ENCODE measurements at regions not wholly inside any gene's neighbourhood (a gene's known extent, or its start where the extent isn't known, plus 50 kb on each side); places are given as distances from the start of the nearest gene placed in this dataset.
"Not testable (repeated sequence)": the region's sequence is repeated elsewhere in the genome, so short reads cannot be mapped to it uniquely, and the experiment has no call there.

GRCh38 chr12:38411946-38412345 is 95.4 kb downstream of the ALG10B start:
- DNase-seq (ENCODE audit: low read depth): no peak
- H3K4me3 ChIP-seq (ENCODE audit: low read depth, low read length): no peak overlapping the region
- no peak for TF ChIP-seq MYC (IDR thresholded peaks at IDR 0.05; ENCODE audit: low read depth, low read length)
- TF ChIP-seq CTCF (IDR thresholded peaks at IDR 0.05; ENCODE audit: low read depth, low read length): no peak
- TF ChIP-seq, protein P1, sequence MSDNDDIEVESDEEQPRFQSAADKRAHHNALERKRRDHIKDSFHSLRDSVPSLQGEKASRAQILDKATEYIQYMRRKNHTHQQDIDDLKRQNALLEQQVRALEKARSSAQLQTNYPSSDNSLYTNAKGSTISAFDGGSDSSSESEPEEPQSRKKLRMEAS (IDR thresholded peaks at IDR 0.05; ENCODE audit: low read depth, low read length): no peak
- no peak for TF ChIP-seq POLR2A (IDR thresholded peaks at IDR 0.05; ENCODE audit: extremely low read depth, insufficient read length)

- DNase-seq (ENCODE audit: low read depth): no peak
- no peak overlapping the region for H3K4me3 ChIP-seq (ENCODE audit: low read depth, low read length)
- TF ChIP-seq MYC (IDR thresholded peaks at IDR 0.05; ENCODE audit: low read depth, low read length) (no peak), CTCF (IDR thresholded peaks at IDR 0.05; ENCODE audit: low read depth, low read length) (no peak), POLR2A (IDR thresholded peaks at IDR 0.05; ENCODE audit: extremely low read depth, insufficient read length) (no peak)
- TF ChIP-seq, protein P1 (IDR thresholded peaks at IDR 0.05; ENCODE audit: low read depth, low read length): no peak
Measured at GRCh38 chr12:38417101-38417500, 100.5 kb downstream of the ALG10B start.

DNA sequence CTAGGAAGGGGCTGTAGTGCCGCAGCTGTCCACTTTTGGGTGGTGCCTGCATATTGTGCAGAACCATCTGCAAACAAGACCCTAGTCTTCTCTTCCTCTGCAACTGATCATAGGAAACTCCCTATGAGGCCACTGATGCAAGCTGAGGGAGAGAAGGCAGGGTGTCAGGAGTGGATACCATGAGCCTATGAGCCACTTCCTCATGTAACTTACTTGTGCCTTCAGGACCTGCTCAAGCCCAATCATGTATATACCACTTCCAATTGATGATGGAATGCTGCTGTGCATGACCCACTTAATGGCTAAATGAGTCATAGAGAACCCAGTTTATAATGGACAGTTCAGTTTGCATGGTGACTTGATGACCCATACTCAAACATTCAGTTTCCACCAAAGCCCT is 107.9 kb downstream of the ALG10B start:
- TF ChIP-seq CTCF (IDR thresholded peaks at IDR 0.05; ENCODE audit: low read depth, low read length) (no peak), POLR2A (IDR thresholded peaks at IDR 0.05; ENCODE audit: extremely low read depth, insufficient read length) (no peak), MYC (IDR thresholded peaks at IDR 0.05; ENCODE audit: low read depth, low read length) (no peak)
- TF ChIP-seq, protein P1 (IDR thresholded peaks at IDR 0.05; ENCODE audit: low read depth, low read length): no peak
- no peak overlapping the region for H3K4me3 ChIP-seq (ENCODE audit: low read depth, low read length)
- DNase-seq (ENCODE audit: low read depth): no peak

DNA sequence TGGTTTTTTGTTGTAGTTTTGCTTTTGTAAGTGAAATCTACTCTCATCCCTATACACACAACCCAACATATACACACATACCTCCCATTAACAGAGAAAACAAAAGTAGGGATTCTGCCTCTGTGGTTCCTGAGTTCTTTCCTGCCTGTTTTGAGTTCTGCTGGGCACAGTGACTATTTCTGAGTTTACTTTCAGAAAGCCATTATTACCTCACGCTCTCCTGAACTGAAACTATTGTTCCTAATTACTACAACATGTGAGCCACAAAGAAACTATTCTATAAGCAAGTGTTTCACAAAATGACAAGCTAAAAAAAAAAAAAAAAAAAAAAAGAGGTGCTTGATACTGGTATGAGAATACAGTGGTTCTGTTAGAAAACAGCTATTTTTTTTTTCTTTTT is 110.9 kb downstream of the ALG10B start:
- no peak overlapping the region for H3K4me3 ChIP-seq (ENCODE audit: low read depth, low read length)
- TF ChIP-seq MYC (IDR thresholded peaks at IDR 0.05; ENCODE audit: low read depth, low read length): no peak
- no peak for DNase-seq (ENCODE audit: low read depth)

GRCh38 chr12:38431921-38432320 is 115.3 kb downstream of the ALG10B start:
- no peak for DNase-seq (ENCODE audit: low read depth)
- TF ChIP-seq CTCF (IDR thresholded peaks at IDR 0.05; ENCODE audit: low read depth, low read length) (no peak), MYC (IDR thresholded peaks at IDR 0.05; ENCODE audit: low read depth, low read length) (no peak), POLR2A (IDR thresholded peaks at IDR 0.05; ENCODE audit: extremely low read depth, insufficient read length) (no peak)
- TF ChIP-seq, protein P1 (IDR thresholded peaks at IDR 0.05; ENCODE audit: low read depth, low read length): no peak
- no peak overlapping the region for H3K4me3 ChIP-seq (ENCODE audit: low read depth, low read length)

DNA sequence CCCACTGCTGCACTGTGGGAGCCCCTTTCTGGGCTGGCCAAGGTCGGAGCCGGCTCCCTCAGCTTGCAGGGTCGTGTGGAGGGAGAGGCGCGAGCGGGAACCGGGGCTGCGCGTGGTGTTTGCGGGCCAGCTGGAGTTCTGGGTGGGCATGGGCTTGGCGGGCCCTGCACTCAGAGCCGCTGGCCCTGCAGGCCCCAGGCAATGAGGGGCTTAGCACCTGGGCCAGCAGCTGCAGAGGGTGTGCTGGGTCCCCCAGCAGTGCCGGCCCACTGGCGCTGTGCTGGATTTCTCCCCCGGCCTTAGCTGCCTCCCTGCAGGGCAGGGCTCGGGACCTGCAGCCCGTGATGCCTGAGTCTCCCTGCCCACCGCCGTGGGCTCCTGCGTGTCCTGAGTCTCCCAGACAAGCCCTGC is 125.3 kb downstream of the ALG10B start:
- H3K4me3 ChIP-seq (ENCODE audit: low read depth, low read length); DNase-seq (ENCODE audit: low read depth): not testable (repeated sequence)

DNA sequence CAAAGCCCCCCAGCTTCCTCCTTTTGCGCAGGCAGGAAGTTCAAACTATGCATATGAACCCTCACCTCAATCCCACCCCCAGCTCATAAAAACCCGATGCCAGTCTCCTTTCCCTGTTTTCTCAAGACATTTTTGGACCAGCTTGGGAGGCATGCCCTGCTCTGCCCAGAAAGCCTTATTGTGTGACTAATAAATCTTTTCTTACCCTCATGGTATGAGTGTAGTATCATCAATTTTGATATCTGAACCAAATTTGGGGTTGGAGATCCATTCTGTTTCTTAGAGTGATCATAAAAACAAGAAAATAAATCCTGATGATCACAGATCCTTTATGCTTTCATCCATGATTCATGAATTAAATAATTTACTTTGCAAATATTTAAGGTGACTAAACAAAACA is 128.5 kb downstream of the ALG10B start:
- H3K4me3 ChIP-seq (ENCODE audit: low read depth, low read length): no peak overlapping the region
- DNase-seq (ENCODE audit: low read depth): no peak
- TF ChIP-seq CTCF (IDR thresholded peaks at IDR 0.05; ENCODE audit: low read depth, low read length): no peak
- no peak for TF ChIP-seq MYC (IDR thresholded peaks at IDR 0.05; ENCODE audit: low read depth, low read length)
- TF ChIP-seq, protein P1 (IDR thresholded peaks at IDR 0.05; ENCODE audit: low read depth, low read length): no peak
- no peak for TF ChIP-seq POLR2A (IDR thresholded peaks at IDR 0.05; ENCODE audit: extremely low read depth, insufficient read length)
